ENCODE measurements at regions not wholly inside any gene's neighbourhood (a gene's known extent, or its start where the extent isn't known, plus 50 kb on each side); places are given as distances from the start of the nearest gene placed in this dataset.

GRCh38 chr10:93181271-93182048, 107.8 kb downstream of the CYP26A1 start:
- BruUV-seq (replicated peaks), result no TSS peak
- H3K27me3 Mint-ChIP-seq (ENCODE audit: unreplicated experiment), result no peaks in the 10 kb centered on the region
- H3K36me3 Mint-ChIP-seq (ENCODE audit: insufficient read depth, unreplicated experiment), result no peaks in the 10 kb centered on the region
- H3K9me3 Mint-ChIP-seq (ENCODE audit: low read depth, unreplicated experiment), result no peaks in the 10 kb centered on the region
- intact Hi-C loops (cut with micrococcal nuclease; ENCODE audit: unreplicated experiment), result no loop called here
- no peak for TF ChIP-seq CTCF (IDR thresholded peaks at IDR 0.05; ENCODE audit: unreplicated experiment)
- CTCF ChIA-PET, result no interaction called here
- H3K27ac Mint-ChIP-seq (ENCODE audit: unreplicated experiment), result no peak overlapping the region
- no peak for DNase-seq
- no peaks in the 10 kb centered on the region for H3K4me1 Mint-ChIP-seq (ENCODE audit: low read depth, unreplicated experiment)
- no peak overlapping the region for H3K4me3 Mint-ChIP-seq (ENCODE audit: low read depth, unreplicated experiment)

- no TSS peak for BruUV-seq (replicated peaks)
- intact Hi-C loops (cut with micrococcal nuclease; ENCODE audit: unreplicated experiment), result no loop called here
- Mint-ChIP-seq H3K9me3 (ENCODE audit: low read depth, unreplicated experiment) (no peaks in the 10 kb centered on the region), H3K4me3 (ENCODE audit: low read depth, unreplicated experiment) (no peak overlapping the region), H3K27ac (ENCODE audit: unreplicated experiment) (no peak overlapping the region), H3K36me3 (ENCODE audit: insufficient read depth, unreplicated experiment) (no peaks in the 10 kb centered on the region), H3K4me1 (ENCODE audit: low read depth, unreplicated experiment) (no peaks in the 10 kb centered on the region), H3K27me3 (ENCODE audit: unreplicated experiment) (no peaks in the 10 kb centered on the region)
- CTCF ChIA-PET, result no interaction called here
- no peak for TF ChIP-seq CTCF (IDR thresholded peaks at IDR 0.05; ENCODE audit: unreplicated experiment)
- no peak for DNase-seq
Measured at GRCh38 chr10:93182049-93182327, 108.3 kb downstream of the CYP26A1 start.

GRCh38 chr10:93182790-93183189, 109.1 kb downstream of the CYP26A1 start:
- H3K27me3 Mint-ChIP-seq (ENCODE audit: unreplicated experiment), result no peaks in the 10 kb centered on the region
- no peaks in the 10 kb centered on the region for H3K4me1 Mint-ChIP-seq (ENCODE audit: low read depth, unreplicated experiment)
- no peak for TF ChIP-seq CTCF (IDR thresholded peaks at IDR 0.05; ENCODE audit: unreplicated experiment)
- H3K36me3 Mint-ChIP-seq (ENCODE audit: insufficient read depth, unreplicated experiment), result no peaks in the 10 kb centered on the region
- intact Hi-C loops (cut with micrococcal nuclease; ENCODE audit: unreplicated experiment), result no loop called here
- CTCF ChIA-PET, result no interaction called here
- no peak for DNase-seq
- no peaks in the 10 kb centered on the region for H3K9me3 Mint-ChIP-seq (ENCODE audit: low read depth, unreplicated experiment)
- no TSS peak for BruUV-seq (replicated peaks)
- no peak overlapping the region for H3K27ac Mint-ChIP-seq (ENCODE audit: unreplicated experiment)
- no peak overlapping the region for H3K4me3 Mint-ChIP-seq (ENCODE audit: low read depth, unreplicated experiment)

- Mint-ChIP-seq H3K36me3 (ENCODE audit: insufficient read depth, unreplicated experiment) (peaks cover 4% of the 10 kb centered on the region), H3K27ac (ENCODE audit: unreplicated experiment) (no peak overlapping the region), H3K4me1 (ENCODE audit: low read depth, unreplicated experiment) (peaks cover 14% of the 10 kb centered on the region), H3K27me3 (ENCODE audit: unreplicated experiment) (no peaks in the 10 kb centered on the region), H3K4me3 (ENCODE audit: low read depth, unreplicated experiment) (no peak overlapping the region), H3K9me3 (ENCODE audit: low read depth, unreplicated experiment) (no peaks in the 10 kb centered on the region)
- TF ChIP-seq CTCF (IDR thresholded peaks at IDR 0.05; ENCODE audit: unreplicated experiment), result no peak
- CTCF ChIA-PET, result no interaction called here
- intact Hi-C loops (cut with micrococcal nuclease; ENCODE audit: unreplicated experiment), result no loop called here
- no TSS peak for BruUV-seq (replicated peaks)
- no peak for DNase-seq
Measured at GRCh38 chr10:93186653-93187052, 113.0 kb downstream of the CYP26A1 start.
